Panc1 (cell line): ENCODE measurements at regions not wholly inside any gene's neighbourhood (a gene's known extent, or its start where the extent isn't known, plus 50 kb on each side); places are given as distances from the start of the nearest gene placed in this dataset.

Experiments used
- CTCF ChIP-seq: fragments of 450-650 bp; IDR thresholded peaks from 2 replicates; pipeline ENCODE4 v1.5.1; 2017; ENCODE audit warnings: mild to moderate bottlenecking
- POLR2AphosphoS5 ChIP-seq: IDR thresholded peaks from 2 replicates; pipeline ENCODE4 v1.6.1; 2012; ENCODE audit warnings: mild to moderate bottlenecking, low read depth, low read length, moderate library complexity
- REST ChIP-seq, 2 experiments: IDR thresholded peaks; 2 replicates each; pipeline ENCODE4 v1.6.1; 2011 to 2012; ENCODE audit warnings: low read depth in 2 of 2, control low read depth in 1 of 2, low read length in 1 of 2, mild to moderate bottlenecking in 1 of 2, moderate library complexity in 1 of 2; ENCODE audit not compliant: insufficient read depth in 1 of 2
- SIN3A ChIP-seq: IDR thresholded peaks from 2 replicates; pipeline ENCODE4 v1.6.1; 2012; ENCODE audit warnings: low read depth, mild to moderate bottlenecking, low read length, moderate library complexity, borderline replicate concordance; ENCODE audit not compliant: insufficient read depth
- TCF7L2 ChIP-seq: IDR thresholded peaks from 2 replicates; pipeline ENCODE4 v1.6.1; 2011; ENCODE audit warnings: mild to moderate bottlenecking, low read depth, low read length, inconsistent platforms

GRCh38 chr7:149664666-149665065 is 108.7 kb downstream of the ZNF467 start:
- TF ChIP-seq CTCF (no peak), POLR2AphosphoS5 (no peak), SIN3A (no peak), REST (IDR thresholded peaks at IDR 0.05; ENCODE audit: insufficient read depth in 1 of 2, low read depth in 2 of 2, low read length in 1 of 2) (no peak), TCF7L2 (no peak)
